ENCODE measurements at regions not wholly inside any gene's neighbourhood (a gene's known extent, or its start where the extent isn't known, plus 50 kb on each side); places are given as distances from the start of the nearest gene placed in this dataset.

DNA sequence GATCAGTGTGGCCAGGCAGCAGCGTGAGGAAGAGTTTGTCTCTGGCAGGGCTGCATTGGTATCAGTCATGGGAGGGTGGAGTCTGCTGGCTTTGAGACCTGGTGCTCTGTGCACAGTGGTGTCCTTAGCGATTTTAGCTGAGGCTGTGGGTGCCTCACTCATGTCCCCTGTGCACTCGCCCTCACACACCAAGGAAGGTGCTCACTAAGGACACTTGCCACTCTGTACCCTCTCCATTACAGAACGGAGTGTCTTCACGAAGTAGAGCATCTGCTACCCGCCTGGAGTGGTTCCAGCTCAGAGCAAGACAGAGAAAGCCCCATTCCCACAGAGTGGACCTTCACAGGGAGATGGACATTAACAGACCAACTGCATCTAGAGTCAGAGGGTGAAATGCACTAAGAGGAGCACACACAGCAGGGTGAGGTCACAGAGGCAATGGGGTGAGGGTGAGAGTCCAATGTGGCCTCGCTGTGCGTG is 117.9 kb downstream of the MATN1 start:
- TF ChIP-seq POLR2A (IDR thresholded peaks at IDR 0.05; ENCODE audit: low read length) = no peak
- no peak for TF ChIP-seq GATA1 (IDR thresholded peaks at IDR 0.05; ENCODE audit: low read depth, low read length)

All from erythroblast (primary cell).